C4-2B (cell line): ENCODE measurements at regions not wholly inside any gene's neighbourhood (a gene's known extent, or its start where the extent isn't known, plus 50 kb on each side); places are given as distances from the start of the nearest gene placed in this dataset.

Source experiments
- H3K27ac ChIP-seq: fragments of 450-650 bp; 2 replicates; pipeline ENCODE4 v1.5.1; 2017
- ZFX ChIP-seq: fragments of 450-650 bp; IDR thresholded peaks from 2 replicates; pipeline ENCODE4 v1.6.1; 2017
- TF ChIP-seq, protein P1 (sequence below): fragments of 450-650 bp; conservative IDR thresholded peaks from 2 replicates; pipeline ENCODE4 v1.5.1; 2017; ENCODE audit warnings: mild to moderate bottlenecking

DNA sequence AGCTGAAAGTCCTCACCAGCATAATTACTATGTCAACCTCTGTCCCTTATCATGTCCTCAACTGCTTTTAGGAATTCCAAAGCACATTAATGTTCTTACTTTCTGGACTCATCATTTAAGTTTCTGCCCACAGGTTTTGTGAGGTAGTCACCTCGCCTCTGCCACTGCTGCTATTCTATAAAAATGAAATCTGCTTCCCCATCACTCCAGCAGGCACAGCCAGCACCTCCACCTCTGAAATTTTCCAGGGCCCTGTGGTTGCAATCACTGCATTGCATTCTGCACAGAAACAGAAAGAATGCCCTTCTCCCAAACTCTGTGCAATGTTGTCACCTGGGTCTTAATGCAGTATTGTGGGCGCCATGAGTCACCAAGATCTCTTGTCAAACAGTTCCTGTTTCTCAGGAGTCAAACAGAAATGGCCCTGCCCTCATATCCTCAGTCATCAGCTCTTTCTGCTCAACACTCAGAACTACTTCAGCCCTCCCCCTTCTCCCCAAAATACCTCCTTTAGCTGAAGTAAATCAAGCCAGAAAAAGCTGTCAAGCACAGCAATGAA is 529.2 kb upstream of the NBEA start:
- H3K27ac ChIP-seq, result no peak overlapping the region
- TF ChIP-seq, protein P1, sequence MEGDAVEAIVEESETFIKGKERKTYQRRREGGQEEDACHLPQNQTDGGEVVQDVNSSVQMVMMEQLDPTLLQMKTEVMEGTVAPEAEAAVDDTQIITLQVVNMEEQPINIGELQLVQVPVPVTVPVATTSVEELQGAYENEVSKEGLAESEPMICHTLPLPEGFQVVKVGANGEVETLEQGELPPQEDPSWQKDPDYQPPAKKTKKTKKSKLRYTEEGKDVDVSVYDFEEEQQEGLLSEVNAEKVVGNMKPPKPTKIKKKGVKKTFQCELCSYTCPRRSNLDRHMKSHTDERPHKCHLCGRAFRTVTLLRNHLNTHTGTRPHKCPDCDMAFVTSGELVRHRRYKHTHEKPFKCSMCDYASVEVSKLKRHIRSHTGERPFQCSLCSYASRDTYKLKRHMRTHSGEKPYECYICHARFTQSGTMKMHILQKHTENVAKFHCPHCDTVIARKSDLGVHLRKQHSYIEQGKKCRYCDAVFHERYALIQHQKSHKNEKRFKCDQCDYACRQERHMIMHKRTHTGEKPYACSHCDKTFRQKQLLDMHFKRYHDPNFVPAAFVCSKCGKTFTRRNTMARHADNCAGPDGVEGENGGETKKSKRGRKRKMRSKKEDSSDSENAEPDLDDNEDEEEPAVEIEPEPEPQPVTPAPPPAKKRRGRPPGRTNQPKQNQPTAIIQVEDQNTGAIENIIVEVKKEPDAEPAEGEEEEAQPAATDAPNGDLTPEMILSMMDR, result no peak
- no peak for TF ChIP-seq ZFX

DNA sequence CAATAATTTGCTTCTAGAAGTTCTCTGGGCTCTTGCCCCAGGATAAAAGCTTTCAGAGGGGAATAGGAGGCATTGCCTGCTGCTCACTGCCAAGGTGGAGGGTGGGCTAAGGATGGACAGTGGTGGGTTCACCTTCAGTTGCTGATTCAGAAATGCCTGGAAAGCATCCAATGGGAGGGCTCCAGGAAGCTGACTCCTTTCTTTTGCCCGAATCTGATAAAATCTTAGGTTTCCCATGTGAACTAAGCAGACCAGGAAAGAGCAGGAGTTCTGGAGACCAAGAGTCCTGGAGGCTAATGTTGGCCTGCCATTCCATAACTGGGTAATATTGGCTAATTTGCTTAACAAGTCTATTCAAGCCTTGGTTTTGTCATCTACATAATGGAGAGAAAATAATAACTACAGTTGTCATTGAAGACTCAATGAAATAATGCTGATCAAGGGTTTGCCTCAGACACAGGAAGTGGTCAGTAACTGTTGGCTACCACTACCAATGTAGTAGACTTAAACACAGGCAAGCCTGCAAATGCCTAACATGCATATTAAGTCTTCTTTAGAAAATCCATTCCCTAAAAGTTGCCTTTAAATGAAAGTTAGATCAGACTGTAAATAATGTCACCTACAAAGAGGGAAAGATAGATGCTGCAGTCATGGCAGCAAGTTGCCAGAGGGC is 528.4 kb upstream of the NBEA start:
- no peak overlapping the region for H3K27ac ChIP-seq
- TF ChIP-seq, protein P1, result no peak

DNA sequence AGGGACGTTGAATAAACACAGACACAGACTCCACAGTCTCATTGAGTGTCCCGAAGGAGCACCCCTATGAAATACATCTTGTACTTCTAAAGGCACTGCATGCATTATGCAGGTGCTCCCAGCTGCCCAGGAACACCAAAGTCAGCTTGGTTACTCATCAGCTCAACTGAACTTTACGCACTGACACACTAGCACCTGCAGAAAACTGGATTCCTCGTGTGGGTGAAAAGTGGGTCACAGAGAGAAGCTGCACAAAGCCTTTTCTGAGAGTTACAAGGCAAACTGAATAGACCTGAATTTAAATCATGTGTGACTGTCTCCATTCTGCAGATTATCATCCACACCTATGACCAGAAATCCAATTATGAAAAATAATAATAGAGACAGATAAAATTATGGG is 527.5 kb upstream of the NBEA start:
- TF ChIP-seq ZFX, result no peak
- TF ChIP-seq, protein P1, result no peak
- no peak overlapping the region for H3K27ac ChIP-seq

DNA sequence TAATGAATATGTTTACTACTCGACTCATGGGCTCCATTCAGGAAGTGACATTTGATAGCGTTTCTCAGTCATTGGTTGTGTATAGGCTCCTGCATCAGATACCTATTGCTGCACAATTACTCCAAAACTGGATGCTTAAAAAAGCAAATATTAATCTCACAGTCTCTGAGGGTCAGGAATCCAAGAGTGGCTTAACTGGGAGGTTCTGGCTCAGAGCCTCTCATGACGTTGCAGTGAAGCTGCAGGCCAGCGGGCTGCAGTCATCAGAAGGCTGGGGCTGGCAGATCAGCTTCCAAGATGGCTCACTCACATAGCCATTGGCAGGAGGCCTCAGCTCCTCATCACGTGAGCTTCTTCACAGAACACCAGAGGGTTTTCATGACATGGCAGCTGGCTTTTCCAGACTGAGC is 525.1 kb upstream of the NBEA start:
- H3K27ac ChIP-seq, result no peak overlapping the region

DNA sequence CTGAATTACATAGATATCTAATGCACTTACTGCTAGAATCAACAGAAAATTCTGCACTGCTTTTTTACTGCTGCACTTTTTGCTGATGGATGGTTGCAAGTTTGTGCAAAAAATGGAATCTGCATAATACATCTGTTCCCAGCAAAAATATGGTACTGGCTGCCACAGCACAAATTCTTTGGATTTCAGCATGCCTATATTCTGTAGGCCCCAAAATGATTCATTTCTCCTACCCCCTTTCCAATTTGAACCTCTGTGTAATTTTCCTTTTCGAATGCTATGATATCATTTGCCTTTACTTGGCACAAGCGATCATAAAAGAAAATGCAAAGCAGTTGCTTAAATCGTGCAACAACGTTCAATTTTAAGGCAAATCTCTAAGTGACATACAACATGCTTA is 524.2 kb upstream of the NBEA start:
- no peak overlapping the region for H3K27ac ChIP-seq
- TF ChIP-seq, protein P1, result no peak
- no peak for TF ChIP-seq ZFX

More for the DNA sequence above, 525.1 kb upstream of the NBEA start:
- TF ChIP-seq ZFX, result no peak
- TF ChIP-seq, protein P1, result no peak

DNA sequence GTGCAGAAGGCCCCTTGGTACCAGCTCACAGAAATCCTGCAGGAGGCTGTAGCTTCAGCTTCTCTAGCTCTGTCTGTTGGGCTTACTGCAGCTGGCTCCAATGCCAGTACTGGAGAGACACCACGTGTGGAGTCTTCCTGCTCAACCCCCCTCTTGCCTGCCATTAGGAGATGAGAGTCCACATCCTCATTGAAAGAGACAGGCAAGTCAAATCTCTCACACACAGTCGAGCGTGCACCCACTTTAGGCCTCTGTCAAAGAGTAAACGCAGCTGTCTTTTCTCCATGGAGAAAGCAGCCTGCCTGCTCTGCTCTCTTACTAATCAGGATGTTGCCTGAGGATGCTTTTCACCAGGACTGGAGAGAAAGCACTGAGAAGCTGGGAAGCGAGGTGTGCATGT is 523.0 kb upstream of the NBEA start:
- H3K27ac ChIP-seq, result no peak overlapping the region
- TF ChIP-seq ZFX, result no peak
- TF ChIP-seq, protein P1, result no peak

DNA sequence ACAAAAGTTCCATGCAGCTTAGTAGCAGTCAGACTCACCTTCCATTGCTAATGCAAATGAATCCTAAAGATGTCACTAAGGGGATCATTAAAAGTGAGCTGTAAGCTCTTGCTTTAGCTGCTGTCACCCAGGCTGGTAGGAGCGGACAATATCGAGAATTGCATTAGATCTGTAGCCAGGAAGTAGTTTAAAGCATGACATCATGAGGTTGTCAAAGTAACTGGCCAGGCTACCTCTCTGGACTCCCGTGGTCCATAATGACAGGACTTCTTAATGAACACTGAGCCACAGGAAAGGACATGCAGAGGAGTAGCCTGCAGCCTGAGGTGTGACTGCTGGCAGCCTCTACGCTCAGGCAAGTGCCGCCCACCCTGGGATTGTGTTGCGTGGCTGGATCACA is 522.3 kb upstream of the NBEA start:
- TF ChIP-seq, protein P1, result no peak
- TF ChIP-seq ZFX, result no peak
- no peak overlapping the region for H3K27ac ChIP-seq
